ENCODE measurements at regions not wholly inside any gene's neighbourhood (a gene's known extent, or its start where the extent isn't known, plus 50 kb on each side); places are given as distances from the start of the nearest gene placed in this dataset.

- no peak for TF ChIP-seq FOXA1 (IDR thresholded peaks at IDR 0.05)
- no peak for TF ChIP-seq L3MBTL2 (conservative IDR thresholded peaks at IDR 0.05)
- TF ChIP-seq, protein P1, sequence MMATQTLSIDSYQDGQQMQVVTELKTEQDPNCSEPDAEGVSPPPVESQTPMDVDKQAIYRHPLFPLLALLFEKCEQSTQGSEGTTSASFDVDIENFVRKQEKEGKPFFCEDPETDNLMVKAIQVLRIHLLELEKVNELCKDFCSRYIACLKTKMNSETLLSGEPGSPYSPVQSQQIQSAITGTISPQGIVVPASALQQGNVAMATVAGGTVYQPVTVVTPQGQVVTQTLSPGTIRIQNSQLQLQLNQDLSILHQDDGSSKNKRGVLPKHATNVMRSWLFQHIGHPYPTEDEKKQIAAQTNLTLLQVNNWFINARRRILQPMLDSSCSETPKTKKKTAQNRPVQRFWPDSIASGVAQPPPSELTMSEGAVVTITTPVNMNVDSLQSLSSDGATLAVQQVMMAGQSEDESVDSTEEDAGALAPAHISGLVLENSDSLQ (IDR thresholded peaks at IDR 0.05): no peak
- TF ChIP-seq ZNF384 (IDR thresholded peaks at IDR 0.05): no peak
- no peak for TF ChIP-seq ELF4 (IDR thresholded peaks at IDR 0.05)
- no peak for TF ChIP-seq TARDBP (IDR thresholded peaks at IDR 0.05)
- TF ChIP-seq SP1 (IDR thresholded peaks at IDR 0.05): no peak
- no peak for TF ChIP-seq SUZ12 (IDR thresholded peaks at IDR 0.05)
- TF ChIP-seq FOXM1 (IDR thresholded peaks at IDR 0.05; ENCODE audit: borderline replicate concordance): no peak
Measured at GRCh38 chr12:59999291-59999690, 403.5 kb downstream of the SLC16A7 start.

All from HEK293T (cell line).